ENCODE measurements at regions not wholly inside any gene's neighbourhood (a gene's known extent, or its start where the extent isn't known, plus 50 kb on each side); places are given as distances from the start of the nearest gene placed in this dataset.

DNA sequence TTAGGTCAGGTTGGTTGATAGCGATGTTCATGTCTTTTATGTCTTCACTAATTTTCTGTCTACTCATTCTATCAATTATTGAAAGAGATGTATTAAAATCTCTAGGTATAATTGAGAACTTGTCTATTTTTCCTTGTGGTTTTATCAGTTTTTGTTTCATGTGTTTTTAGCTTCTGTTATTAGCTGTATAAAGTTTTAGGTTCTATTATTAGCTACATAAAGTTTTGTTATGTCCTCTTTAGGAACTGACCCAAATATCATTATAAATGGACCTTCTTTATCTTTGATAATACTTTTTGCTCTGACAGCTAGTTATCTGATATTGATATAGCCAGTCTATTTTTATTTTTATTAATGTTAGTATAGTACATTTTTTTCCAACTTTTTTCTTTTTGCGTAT lies 92.4 kb upstream of the TMEM170B start:
- TF ChIP-seq, protein P1, sequence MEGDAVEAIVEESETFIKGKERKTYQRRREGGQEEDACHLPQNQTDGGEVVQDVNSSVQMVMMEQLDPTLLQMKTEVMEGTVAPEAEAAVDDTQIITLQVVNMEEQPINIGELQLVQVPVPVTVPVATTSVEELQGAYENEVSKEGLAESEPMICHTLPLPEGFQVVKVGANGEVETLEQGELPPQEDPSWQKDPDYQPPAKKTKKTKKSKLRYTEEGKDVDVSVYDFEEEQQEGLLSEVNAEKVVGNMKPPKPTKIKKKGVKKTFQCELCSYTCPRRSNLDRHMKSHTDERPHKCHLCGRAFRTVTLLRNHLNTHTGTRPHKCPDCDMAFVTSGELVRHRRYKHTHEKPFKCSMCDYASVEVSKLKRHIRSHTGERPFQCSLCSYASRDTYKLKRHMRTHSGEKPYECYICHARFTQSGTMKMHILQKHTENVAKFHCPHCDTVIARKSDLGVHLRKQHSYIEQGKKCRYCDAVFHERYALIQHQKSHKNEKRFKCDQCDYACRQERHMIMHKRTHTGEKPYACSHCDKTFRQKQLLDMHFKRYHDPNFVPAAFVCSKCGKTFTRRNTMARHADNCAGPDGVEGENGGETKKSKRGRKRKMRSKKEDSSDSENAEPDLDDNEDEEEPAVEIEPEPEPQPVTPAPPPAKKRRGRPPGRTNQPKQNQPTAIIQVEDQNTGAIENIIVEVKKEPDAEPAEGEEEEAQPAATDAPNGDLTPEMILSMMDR (IDR thresholded peaks at IDR 0.05), result no peak
- no peak for TF ChIP-seq ZFX (IDR thresholded peaks at IDR 0.05; ENCODE audit: borderline replicate concordance)
